ENCODE measurements at regions not wholly inside any gene's neighbourhood (a gene's known extent, or its start where the extent isn't known, plus 50 kb on each side); places are given as distances from the start of the nearest gene placed in this dataset.

- TF ChIP-seq CTCF (IDR thresholded peaks at IDR 0.05; ENCODE audit: low read length) (no peak), EZH2 (IDR thresholded peaks at IDR 0.05; ENCODE audit: borderline replicate concordance, low read length) (no peak)
- H2AFZ ChIP-seq (ENCODE audit: low read length): no peak overlapping the region
Observed at GRCh38 chr11:81377418-81377817, 1356.2 kb downstream of the FAM181B start.

GRCh38 chr11:81373986-81374385, 1359.7 kb downstream of the FAM181B start:
- H3K9ac ChIP-seq (ENCODE audit: low read length): no peak overlapping the region
- H3K27ac ChIP-seq (ENCODE audit: low read depth, low read length, poor library complexity, severe bottlenecking): no peak overlapping the region
- no peaks in the 10 kb centered on the region for H3K36me3 ChIP-seq (ENCODE audit: insufficient read depth, low read length)
- H3K79me2 ChIP-seq (ENCODE audit: insufficient read depth, low read length): no peaks in the 10 kb centered on the region
- H4K20me1 ChIP-seq (ENCODE audit: insufficient read depth, low read length): no peaks in the 10 kb centered on the region
- no peaks in the 10 kb centered on the region for H3K4me1 ChIP-seq (ENCODE audit: insufficient read depth, low read length, severe bottlenecking)
- H3K9me2 ChIP-seq (ENCODE audit: low read depth, low read length): no peaks in the 10 kb centered on the region
- H3F3A ChIP-seq (ENCODE audit: insufficient read depth, low read length): no peaks in the 10 kb centered on the region
- H3K27me3 ChIP-seq (ENCODE audit: insufficient read depth, low read length): no peaks in the 10 kb centered on the region
- no peak overlapping the region for H2AFZ ChIP-seq (ENCODE audit: low read length)
- no peak overlapping the region for H3K4me3 ChIP-seq (ENCODE audit: low read depth, low read length, poor library complexity, severe bottlenecking)
- H3K4me2 ChIP-seq (ENCODE audit: low read length): no peak overlapping the region
- H3K9me3 ChIP-seq (ENCODE audit: low read length): no peaks in the 10 kb centered on the region
- TF ChIP-seq CTCF (IDR thresholded peaks at IDR 0.05; ENCODE audit: low read length) (no peak), EZH2 (IDR thresholded peaks at IDR 0.05; ENCODE audit: borderline replicate concordance, low read length) (no peak)

More at GRCh38 chr11:81377418-81377817, 1356.2 kb downstream of the FAM181B start:
- Histone ChIP-seq H3F3A (ENCODE audit: insufficient read depth, low read length) (no peaks in the 10 kb centered on the region), H3K4me2 (ENCODE audit: low read length) (no peak overlapping the region), H3K4me3 (ENCODE audit: low read depth, low read length, poor library complexity, severe bottlenecking) (no peak overlapping the region), H3K27me3 (ENCODE audit: insufficient read depth, low read length) (no peaks in the 10 kb centered on the region), H3K79me2 (ENCODE audit: insufficient read depth, low read length) (no peaks in the 10 kb centered on the region), H3K4me1 (ENCODE audit: insufficient read depth, low read length, severe bottlenecking) (no peaks in the 10 kb centered on the region), H3K9me3 (ENCODE audit: low read length) (no peaks in the 10 kb centered on the region), H3K36me3 (ENCODE audit: insufficient read depth, low read length) (no peaks in the 10 kb centered on the region), H3K27ac (ENCODE audit: low read depth, low read length, poor library complexity, severe bottlenecking) (no peak overlapping the region), H3K9me2 (ENCODE audit: low read depth, low read length) (no peaks in the 10 kb centered on the region), H3K9ac (ENCODE audit: low read length) (no peak overlapping the region), H4K20me1 (ENCODE audit: insufficient read depth, low read length) (no peaks in the 10 kb centered on the region)

GRCh38 chr11:81368192-81368591, 1365.5 kb downstream of the FAM181B start:
- Histone ChIP-seq H3K9me2 (ENCODE audit: low read depth, low read length) (no peaks in the 10 kb centered on the region), H3K4me2 (ENCODE audit: low read length) (no peak overlapping the region), H2AFZ (ENCODE audit: low read length) (no peak overlapping the region), H3K4me1 (ENCODE audit: insufficient read depth, low read length, severe bottlenecking) (no peaks in the 10 kb centered on the region), H4K20me1 (ENCODE audit: insufficient read depth, low read length) (no peaks in the 10 kb centered on the region), H3K36me3 (ENCODE audit: insufficient read depth, low read length) (no peaks in the 10 kb centered on the region), H3K9me3 (ENCODE audit: low read length) (no peaks in the 10 kb centered on the region), H3K27ac (ENCODE audit: low read depth, low read length, poor library complexity, severe bottlenecking) (no peak overlapping the region), H3K9ac (ENCODE audit: low read length) (no peak overlapping the region), H3F3A (ENCODE audit: insufficient read depth, low read length) (no peaks in the 10 kb centered on the region), H3K79me2 (ENCODE audit: insufficient read depth, low read length) (no peaks in the 10 kb centered on the region), H3K4me3 (ENCODE audit: low read depth, low read length, poor library complexity, severe bottlenecking) (no peak overlapping the region), H3K27me3 (ENCODE audit: insufficient read depth, low read length) (no peaks in the 10 kb centered on the region)
- TF ChIP-seq CTCF (IDR thresholded peaks at IDR 0.05; ENCODE audit: low read length) (no peak), EZH2 (IDR thresholded peaks at IDR 0.05; ENCODE audit: borderline replicate concordance, low read length) (no peak)

Data from OCI-LY1 (cell line).